Hematopoietic multipotent progenitor cell treated with erythropoietin and hydrocortisone succinate and interleukin-3 and kit ligand, for 8 days (in vitro differentiated cells): ENCODE measurements at regions not wholly inside any gene's neighbourhood (a gene's known extent, or its start where the extent isn't known, plus 50 kb on each side); places are given as distances from the start of the nearest gene placed in this dataset.

Experiments
- DNase-seq: peaks from one replicate; pipeline ENCODE4 v3.0.0-alpha.2; 2015

- DNase-seq, result no peak
Observed at GRCh38 chr6:14031516-14031915, 86.1 kb upstream of the CD83 start.

- DNase-seq, result no peak
Observed at GRCh38 chr6:14035071-14035847, 82.3 kb upstream of the CD83 start.

- no peak for DNase-seq
Observed at GRCh38 chr6:14035874-14036273, 81.7 kb upstream of the CD83 start.

GRCh38 chr6:14036911-14037310 lies 80.7 kb upstream of the CD83 start:
- DNase-seq, result no peak

- no peak for DNase-seq
Observed at GRCh38 chr6:14037402-14038277, 79.9 kb upstream of the CD83 start.

- peak; percentile 14 for DNase-seq
Observed at GRCh38 chr6:14038467-14039437, 78.8 kb upstream of the CD83 start.

DNA sequence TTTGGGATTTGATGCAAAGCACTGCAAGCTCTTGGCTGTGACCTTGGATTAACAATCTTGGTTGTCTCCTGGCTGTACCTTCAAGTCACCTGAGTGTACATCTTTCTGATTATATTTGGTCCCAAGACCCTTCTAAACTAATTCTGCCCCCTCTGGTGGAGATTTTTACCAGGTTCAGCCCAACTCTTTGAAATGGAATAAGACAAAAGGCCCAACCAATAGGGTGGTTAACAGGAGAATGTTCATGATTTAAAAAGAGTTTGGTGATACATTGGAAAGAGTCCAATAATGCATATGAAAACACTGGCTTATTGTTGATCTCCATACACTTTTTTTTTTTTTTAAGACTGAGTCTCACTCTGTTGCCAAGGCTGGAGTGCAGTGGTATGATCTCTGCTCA lies 77.5 kb upstream of the CD83 start:
- peak; percentile 7 for DNase-seq

DNA sequence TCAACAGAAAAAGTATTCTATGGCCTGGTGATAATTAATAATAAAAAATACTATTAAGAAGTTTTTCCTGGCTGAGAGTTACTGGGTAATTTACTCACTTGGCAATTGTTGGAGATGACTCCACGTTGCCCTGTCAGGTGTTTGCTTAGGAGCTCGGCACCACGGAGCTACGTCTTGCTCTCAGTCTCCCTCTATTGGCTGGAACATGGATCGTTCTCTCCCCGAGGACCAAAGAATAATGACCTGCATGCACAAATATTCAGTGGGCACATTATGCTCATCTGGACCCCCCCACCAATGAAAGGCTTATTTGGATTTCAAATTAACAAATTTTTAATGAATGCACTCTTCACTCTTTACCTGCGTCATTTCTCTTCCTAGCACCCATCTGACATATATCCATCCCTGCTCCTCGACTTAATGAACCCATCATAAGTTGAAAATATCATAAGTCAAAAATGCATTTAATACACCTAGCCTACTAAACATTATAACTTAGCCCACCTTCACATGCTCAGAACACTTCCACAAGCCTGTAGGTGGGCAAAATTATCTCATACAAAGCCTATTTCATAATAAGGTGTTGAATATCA lies 71.0 kb upstream of the CD83 start:
- peak; percentile 64 for DNase-seq

- no peak for DNase-seq
Observed at GRCh38 chr6:14047151-14047740, 70.3 kb upstream of the CD83 start.

DNA sequence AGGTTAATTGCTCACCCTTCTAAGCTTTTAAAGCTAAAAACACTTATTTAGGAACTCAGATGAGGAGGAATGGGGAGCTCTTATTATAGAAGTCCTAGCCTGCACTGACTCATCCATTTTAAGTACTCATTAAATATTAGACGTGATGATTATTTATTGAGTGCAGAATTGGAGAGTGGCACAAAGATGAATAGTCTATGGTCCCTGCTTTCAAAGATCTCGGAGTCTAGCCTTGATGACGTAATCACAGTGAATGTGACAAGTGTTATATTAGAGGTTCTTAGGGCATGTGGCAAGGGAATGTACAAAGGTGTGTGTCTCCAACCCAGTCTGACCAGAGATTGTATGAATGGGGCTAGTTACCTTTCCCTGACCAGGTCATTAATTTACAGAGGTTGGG lies 68.7 kb upstream of the CD83 start:
- no peak for DNase-seq

DNA sequence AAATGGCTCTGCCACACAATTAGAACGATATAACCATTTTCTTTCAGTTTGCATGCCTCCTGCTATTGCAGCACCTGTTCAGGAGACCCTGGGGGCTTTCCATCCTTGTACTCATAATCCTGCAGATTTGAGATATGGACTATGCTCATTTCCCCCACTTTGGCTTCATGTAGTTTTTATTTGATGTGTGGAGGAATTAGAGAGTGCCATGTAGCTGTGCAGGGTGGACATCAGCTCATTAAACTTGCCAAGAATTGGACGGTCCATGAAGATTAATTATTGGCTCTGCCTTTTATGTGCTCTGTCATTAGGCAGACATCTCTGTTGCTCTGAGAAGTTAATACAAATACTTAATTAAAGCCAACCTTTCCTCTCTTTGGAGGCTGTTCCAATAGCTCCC lies 66.2 kb upstream of the CD83 start:
- no peak for DNase-seq

GRCh38 chr6:14053811-14054210 lies 63.8 kb upstream of the CD83 start:
- DNase-seq, result no peak

GRCh38 chr6:14055541-14055940 lies 62.0 kb upstream of the CD83 start:
- DNase-seq, result no peak

- DNase-seq, result no peak
Observed at GRCh38 chr6:14058029-14058695, 59.4 kb upstream of the CD83 start.

GRCh38 chr6:14058735-14059134 lies 58.8 kb upstream of the CD83 start:
- DNase-seq, result no peak

DNA sequence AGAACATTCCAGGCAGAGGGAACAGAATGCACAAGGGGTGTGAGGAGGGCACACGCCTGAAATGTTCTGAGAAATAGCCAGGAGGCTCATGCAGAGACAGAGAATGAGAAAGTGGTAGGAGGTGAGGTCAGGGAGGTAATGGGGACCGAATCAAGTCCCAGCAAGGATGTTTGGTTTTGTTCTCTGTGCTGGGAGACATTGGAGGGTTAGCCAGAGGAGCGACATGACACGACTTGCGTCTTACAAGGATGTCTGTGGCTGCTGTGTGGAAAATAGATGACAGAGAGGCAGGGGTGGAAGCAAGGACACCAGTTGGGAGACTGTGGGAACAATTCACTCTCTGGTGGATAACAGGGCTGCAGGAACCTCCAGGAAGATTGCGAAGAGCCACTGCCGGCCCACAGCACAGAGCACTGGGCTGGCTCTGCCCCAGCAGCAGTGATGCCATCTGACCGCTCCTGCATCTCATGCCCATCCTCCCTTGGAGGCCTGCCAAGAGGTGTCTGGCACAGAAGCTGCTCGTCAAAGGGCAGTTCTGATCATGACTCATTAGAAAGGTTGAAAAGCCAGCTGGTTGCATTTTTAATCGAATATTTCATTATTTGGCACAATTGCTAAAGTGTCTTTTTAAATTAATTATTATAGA lies 57.7 kb upstream of the CD83 start:
- DNase-seq, result peak; percentile 65

- no peak for DNase-seq
Observed at GRCh38 chr6:14060971-14061370, 56.6 kb upstream of the CD83 start.

DNA sequence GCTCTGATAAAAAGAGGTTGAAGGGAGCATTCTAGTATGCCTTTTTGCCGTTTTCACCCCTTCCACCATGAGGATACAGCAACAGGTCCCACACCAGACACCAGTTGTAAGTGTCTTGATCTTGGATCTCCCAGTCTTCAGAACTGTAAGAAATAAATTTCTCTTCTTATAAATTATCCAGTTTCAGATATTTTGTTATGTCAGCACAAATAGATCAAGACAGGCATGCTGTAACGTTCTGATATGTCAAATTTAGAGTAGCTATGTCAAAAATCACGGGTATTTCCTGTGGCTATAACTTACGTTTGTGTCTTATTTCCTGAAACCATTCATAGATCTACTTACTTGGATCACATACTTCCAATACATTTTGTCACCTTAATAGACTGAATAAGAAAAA lies 55.9 kb upstream of the CD83 start:
- DNase-seq, result no peak

- DNase-seq, result no peak
Observed at GRCh38 chr6:14062345-14063029, 55.1 kb upstream of the CD83 start.

- no peak for DNase-seq
Observed at GRCh38 chr6:14063756-14064155, 53.8 kb upstream of the CD83 start.
